ENCODE measurements at regions not wholly inside any gene's neighbourhood (a gene's known extent, or its start where the extent isn't known, plus 50 kb on each side); places are given as distances from the start of the nearest gene placed in this dataset.

GRCh38 chr5:120152472-120152871, 311.6 kb upstream of the PRR16 start:
- Mint-ChIP-seq H3K9me3 (ENCODE audit: unreplicated experiment) (peaks cover 6% of the 10 kb centered on the region), H3K4me3 (ENCODE audit: unreplicated experiment) (no peak overlapping the region), H3K27me3 (ENCODE audit: unreplicated experiment) (no peaks in the 10 kb centered on the region), H3K4me1 (ENCODE audit: unreplicated experiment) (peaks cover 13% of the 10 kb centered on the region), H3K36me3 (ENCODE audit: unreplicated experiment) (no peaks in the 10 kb centered on the region), H3K27ac (ENCODE audit: unreplicated experiment) (peak overlapping the region; percentile 73)
- TF ChIP-seq CTCF (IDR thresholded peaks at IDR 0.05), result no peak
- DNase-seq (ENCODE audit: extremely low spot score, unreplicated experiment), result no peak

DNA sequence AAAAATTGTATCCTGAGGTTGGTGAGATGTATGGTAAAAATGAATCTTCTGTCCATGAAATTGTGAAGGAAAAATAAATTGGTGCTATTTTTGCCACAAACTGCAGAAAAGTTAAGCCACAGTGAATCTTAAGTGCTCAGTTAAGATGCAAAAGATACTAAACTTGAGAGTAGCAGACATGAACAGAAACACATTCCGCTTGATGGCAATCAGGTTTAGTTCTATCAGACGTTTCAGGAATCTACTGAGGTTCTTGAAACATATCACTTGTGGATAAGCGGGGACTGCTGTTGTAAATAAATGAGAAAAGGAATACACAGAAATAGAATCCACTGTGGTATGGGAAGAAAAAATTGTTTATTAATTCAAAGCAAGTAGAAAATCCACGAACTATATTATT, 311.2 kb upstream of the PRR16 start:
- no peak for DNase-seq (ENCODE audit: extremely low spot score, unreplicated experiment)
- H3K27ac Mint-ChIP-seq (ENCODE audit: unreplicated experiment), result peak overlapping the region; percentile 73

DNA sequence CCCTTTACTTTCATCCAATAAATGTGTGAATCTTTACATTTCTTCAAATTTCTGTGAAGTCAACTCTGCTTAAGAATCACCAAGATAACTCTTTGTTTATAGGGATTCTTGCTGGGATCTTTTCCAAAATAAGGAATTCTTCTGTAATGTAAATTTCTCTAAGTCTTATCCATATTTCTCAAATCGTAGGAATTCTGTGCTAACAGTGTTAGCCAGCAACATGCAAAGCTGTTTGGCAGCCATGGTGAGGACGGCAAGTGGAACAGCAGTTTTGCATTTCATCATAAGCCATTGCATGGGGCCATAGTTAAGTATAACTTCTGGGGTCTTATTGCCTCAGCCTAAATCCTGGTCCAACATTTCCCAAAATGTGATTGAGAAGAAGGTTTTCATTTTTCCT, 310.5 kb upstream of the PRR16 start:
- TF ChIP-seq CTCF (IDR thresholded peaks at IDR 0.05), result no peak
- no peak for DNase-seq (ENCODE audit: extremely low spot score, unreplicated experiment)
- no peak overlapping the region for H3K4me3 Mint-ChIP-seq (ENCODE audit: unreplicated experiment)
- H3K36me3 Mint-ChIP-seq (ENCODE audit: unreplicated experiment), result no peaks in the 10 kb centered on the region
- H3K4me1 Mint-ChIP-seq (ENCODE audit: unreplicated experiment), result peaks cover 13% of the 10 kb centered on the region
- no peak overlapping the region for H3K27ac Mint-ChIP-seq (ENCODE audit: unreplicated experiment)
- H3K27me3 Mint-ChIP-seq (ENCODE audit: unreplicated experiment), result no peaks in the 10 kb centered on the region
- H3K9me3 Mint-ChIP-seq (ENCODE audit: unreplicated experiment), result peaks cover 6% of the 10 kb centered on the region

More for the DNA sequence above, 311.2 kb upstream of the PRR16 start:
- Mint-ChIP-seq H3K27me3 (ENCODE audit: unreplicated experiment) (no peaks in the 10 kb centered on the region), H3K4me1 (ENCODE audit: unreplicated experiment) (peaks cover 13% of the 10 kb centered on the region), H3K9me3 (ENCODE audit: unreplicated experiment) (peaks cover 6% of the 10 kb centered on the region), H3K4me3 (ENCODE audit: unreplicated experiment) (no peak overlapping the region), H3K36me3 (ENCODE audit: unreplicated experiment) (no peaks in the 10 kb centered on the region)
- no peak for TF ChIP-seq CTCF (IDR thresholded peaks at IDR 0.05)

DNA sequence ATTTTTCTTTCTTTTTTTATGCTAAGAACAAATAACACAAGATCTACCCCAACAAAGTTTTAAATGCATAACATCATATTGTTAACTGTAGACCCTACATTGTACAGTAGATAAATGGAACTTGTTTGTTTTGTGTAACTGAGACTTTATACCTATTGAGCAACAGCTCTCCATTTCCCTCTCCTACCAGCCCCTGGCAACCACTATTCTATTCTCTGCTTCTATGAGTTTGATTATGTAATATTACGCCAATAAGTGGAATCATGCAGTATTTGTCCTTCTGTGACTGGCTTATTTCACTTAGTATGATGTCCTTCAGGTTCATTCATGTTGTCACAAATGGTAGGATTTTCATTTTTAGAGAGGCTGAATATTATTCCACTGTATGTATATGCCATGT, 308.2 kb upstream of the PRR16 start:
- no peak for TF ChIP-seq CTCF (IDR thresholded peaks at IDR 0.05)
- Mint-ChIP-seq H3K36me3 (ENCODE audit: unreplicated experiment) (no peaks in the 10 kb centered on the region), H3K4me3 (ENCODE audit: unreplicated experiment) (no peak overlapping the region), H3K27ac (ENCODE audit: unreplicated experiment) (no peak overlapping the region), H3K9me3 (ENCODE audit: unreplicated experiment) (peaks cover 6% of the 10 kb centered on the region), H3K4me1 (ENCODE audit: unreplicated experiment) (peaks cover 13% of the 10 kb centered on the region), H3K27me3 (ENCODE audit: unreplicated experiment) (no peaks in the 10 kb centered on the region)
- DNase-seq (ENCODE audit: extremely low spot score, unreplicated experiment), result no peak

DNA sequence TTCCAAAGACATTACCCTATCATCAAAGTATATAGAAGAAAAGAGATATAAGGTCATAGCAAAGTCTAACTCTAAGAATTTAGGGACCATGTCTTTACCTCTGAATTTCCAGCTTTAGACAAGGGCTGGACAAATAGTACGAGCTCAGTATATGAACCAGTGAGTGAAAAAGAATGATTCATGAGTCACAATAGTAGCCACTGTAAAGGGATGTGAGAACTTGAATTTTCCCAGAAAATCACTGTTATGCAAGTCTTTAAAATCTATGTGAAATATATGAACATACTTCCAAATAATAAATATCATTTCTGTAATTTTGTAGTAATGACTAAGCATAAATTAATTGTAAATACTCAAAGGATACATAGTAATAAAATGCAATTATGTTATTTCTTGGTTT, 305.9 kb upstream of the PRR16 start:
- Mint-ChIP-seq H3K27me3 (ENCODE audit: unreplicated experiment) (peaks cover 8% of the 10 kb centered on the region), H3K27ac (ENCODE audit: unreplicated experiment) (no peak overlapping the region), H3K36me3 (ENCODE audit: unreplicated experiment) (no peaks in the 10 kb centered on the region), H3K4me3 (ENCODE audit: unreplicated experiment) (no peak overlapping the region), H3K4me1 (ENCODE audit: unreplicated experiment) (no peaks in the 10 kb centered on the region), H3K9me3 (ENCODE audit: unreplicated experiment) (no peaks in the 10 kb centered on the region)
- DNase-seq (ENCODE audit: extremely low spot score, unreplicated experiment), result no peak
- TF ChIP-seq CTCF (IDR thresholded peaks at IDR 0.05), result no peak

Measured in osteocyte (in vitro differentiated cells).